ENCODE measurements at regions not wholly inside any gene's neighbourhood (a gene's known extent, or its start where the extent isn't known, plus 50 kb on each side); places are given as distances from the start of the nearest gene placed in this dataset.

DNA sequence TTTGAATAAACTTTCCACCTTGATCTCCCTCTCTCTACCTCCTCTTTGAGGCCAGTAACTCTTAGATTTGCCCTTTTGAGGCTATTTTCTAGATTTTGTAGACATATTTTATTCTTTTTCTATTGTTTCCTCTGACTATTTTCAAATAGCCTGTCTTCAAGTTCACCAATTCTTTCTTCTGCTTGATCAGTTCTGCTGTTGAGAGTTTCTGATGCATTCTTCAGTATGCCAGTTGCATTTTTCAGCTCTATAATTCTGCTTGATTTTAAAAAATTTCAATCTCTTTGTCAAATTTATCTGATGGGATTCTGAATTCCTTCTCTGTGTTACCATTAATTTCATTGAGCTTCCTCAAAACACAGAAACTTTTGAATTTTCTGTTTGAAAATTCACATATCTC is 257.5 kb downstream of the HAPSTR1 start:
- Mint-ChIP-seq H3K4me1 (no peaks in the 10 kb centered on the region), H3K27ac (no peak overlapping the region), H3K27me3 (ENCODE audit: insufficient read depth, low read depth, poor library complexity) (peaks cover 2% of the 10 kb centered on the region), H3K36me3 (ENCODE audit: low read depth) (peaks cover 14% of the 10 kb centered on the region), H3K9me3 (peaks cover 14% of the 10 kb centered on the region), H3K4me3 (no peak overlapping the region)
- H3K79me2 ChIP-seq (replicated peaks; ENCODE audit: insufficient read depth), result no peaks in the 10 kb centered on the region
- H3K27ac ChIP-seq (ENCODE audit: low read depth), result no peak overlapping the region
- H3F3A ChIP-seq (replicated peaks; ENCODE audit: low read depth), result no peaks in the 10 kb centered on the region
- no peaks in the 10 kb centered on the region for H3K4me1 ChIP-seq (ENCODE audit: insufficient read depth)
- no peak overlapping the region for H3K4me3 ChIP-seq
- H4K20me1 ChIP-seq (replicated peaks; ENCODE audit: insufficient read depth), result no peaks in the 10 kb centered on the region
- no peak overlapping the region for H2AFZ ChIP-seq
- H3K27me3 ChIP-seq (ENCODE audit: insufficient read depth), result no peaks in the 10 kb centered on the region
- TF ChIP-seq, protein P1, sequence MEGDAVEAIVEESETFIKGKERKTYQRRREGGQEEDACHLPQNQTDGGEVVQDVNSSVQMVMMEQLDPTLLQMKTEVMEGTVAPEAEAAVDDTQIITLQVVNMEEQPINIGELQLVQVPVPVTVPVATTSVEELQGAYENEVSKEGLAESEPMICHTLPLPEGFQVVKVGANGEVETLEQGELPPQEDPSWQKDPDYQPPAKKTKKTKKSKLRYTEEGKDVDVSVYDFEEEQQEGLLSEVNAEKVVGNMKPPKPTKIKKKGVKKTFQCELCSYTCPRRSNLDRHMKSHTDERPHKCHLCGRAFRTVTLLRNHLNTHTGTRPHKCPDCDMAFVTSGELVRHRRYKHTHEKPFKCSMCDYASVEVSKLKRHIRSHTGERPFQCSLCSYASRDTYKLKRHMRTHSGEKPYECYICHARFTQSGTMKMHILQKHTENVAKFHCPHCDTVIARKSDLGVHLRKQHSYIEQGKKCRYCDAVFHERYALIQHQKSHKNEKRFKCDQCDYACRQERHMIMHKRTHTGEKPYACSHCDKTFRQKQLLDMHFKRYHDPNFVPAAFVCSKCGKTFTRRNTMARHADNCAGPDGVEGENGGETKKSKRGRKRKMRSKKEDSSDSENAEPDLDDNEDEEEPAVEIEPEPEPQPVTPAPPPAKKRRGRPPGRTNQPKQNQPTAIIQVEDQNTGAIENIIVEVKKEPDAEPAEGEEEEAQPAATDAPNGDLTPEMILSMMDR (conservative IDR thresholded peaks at IDR 0.05; ENCODE audit: low read depth in 2 of 2), result no peak
- no peak for TF ChIP-seq ZNF331 (CRISPR knock-in tag; IDR thresholded peaks at IDR 0.05; ENCODE audit: low read depth)
- no peak for TF ChIP-seq CREB1 (CRISPR knock-in tag; IDR thresholded peaks at IDR 0.05; ENCODE audit: low read depth)
- no peak for TF ChIP-seq POLR2AphosphoS5 (IDR thresholded peaks at IDR 0.05; ENCODE audit: low read depth)
- no peak for TF ChIP-seq EZH2 (IDR thresholded peaks at IDR 0.05; ENCODE audit: low read depth, unreplicated experiment)
- no peak for TF ChIP-seq STAT1 (IDR thresholded peaks at IDR 0.05; ENCODE audit: unreplicated experiment)
- TF ChIP-seq, protein P2, sequence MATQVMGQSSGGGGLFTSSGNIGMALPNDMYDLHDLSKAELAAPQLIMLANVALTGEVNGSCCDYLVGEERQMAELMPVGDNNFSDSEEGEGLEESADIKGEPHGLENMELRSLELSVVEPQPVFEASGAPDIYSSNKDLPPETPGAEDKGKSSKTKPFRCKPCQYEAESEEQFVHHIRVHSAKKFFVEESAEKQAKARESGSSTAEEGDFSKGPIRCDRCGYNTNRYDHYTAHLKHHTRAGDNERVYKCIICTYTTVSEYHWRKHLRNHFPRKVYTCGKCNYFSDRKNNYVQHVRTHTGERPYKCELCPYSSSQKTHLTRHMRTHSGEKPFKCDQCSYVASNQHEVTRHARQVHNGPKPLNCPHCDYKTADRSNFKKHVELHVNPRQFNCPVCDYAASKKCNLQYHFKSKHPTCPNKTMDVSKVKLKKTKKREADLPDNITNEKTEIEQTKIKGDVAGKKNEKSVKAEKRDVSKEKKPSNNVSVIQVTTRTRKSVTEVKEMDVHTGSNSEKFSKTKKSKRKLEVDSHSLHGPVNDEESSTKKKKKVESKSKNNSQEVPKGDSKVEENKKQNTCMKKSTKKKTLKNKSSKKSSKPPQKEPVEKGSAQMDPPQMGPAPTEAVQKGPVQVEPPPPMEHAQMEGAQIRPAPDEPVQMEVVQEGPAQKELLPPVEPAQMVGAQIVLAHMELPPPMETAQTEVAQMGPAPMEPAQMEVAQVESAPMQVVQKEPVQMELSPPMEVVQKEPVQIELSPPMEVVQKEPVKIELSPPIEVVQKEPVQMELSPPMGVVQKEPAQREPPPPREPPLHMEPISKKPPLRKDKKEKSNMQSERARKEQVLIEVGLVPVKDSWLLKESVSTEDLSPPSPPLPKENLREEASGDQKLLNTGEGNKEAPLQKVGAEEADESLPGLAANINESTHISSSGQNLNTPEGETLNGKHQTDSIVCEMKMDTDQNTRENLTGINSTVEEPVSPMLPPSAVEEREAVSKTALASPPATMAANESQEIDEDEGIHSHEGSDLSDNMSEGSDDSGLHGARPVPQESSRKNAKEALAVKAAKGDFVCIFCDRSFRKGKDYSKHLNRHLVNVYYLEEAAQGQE (IDR thresholded peaks at IDR 0.05; ENCODE audit: unreplicated experiment), result no peak
- no peak for TF ChIP-seq JUNB (IDR thresholded peaks at IDR 0.05; ENCODE audit: unreplicated experiment)
- no peak for TF ChIP-seq NANOG (IDR thresholded peaks at IDR 0.05; ENCODE audit: borderline replicate concordance)
- TF ChIP-seq, protein P3, sequence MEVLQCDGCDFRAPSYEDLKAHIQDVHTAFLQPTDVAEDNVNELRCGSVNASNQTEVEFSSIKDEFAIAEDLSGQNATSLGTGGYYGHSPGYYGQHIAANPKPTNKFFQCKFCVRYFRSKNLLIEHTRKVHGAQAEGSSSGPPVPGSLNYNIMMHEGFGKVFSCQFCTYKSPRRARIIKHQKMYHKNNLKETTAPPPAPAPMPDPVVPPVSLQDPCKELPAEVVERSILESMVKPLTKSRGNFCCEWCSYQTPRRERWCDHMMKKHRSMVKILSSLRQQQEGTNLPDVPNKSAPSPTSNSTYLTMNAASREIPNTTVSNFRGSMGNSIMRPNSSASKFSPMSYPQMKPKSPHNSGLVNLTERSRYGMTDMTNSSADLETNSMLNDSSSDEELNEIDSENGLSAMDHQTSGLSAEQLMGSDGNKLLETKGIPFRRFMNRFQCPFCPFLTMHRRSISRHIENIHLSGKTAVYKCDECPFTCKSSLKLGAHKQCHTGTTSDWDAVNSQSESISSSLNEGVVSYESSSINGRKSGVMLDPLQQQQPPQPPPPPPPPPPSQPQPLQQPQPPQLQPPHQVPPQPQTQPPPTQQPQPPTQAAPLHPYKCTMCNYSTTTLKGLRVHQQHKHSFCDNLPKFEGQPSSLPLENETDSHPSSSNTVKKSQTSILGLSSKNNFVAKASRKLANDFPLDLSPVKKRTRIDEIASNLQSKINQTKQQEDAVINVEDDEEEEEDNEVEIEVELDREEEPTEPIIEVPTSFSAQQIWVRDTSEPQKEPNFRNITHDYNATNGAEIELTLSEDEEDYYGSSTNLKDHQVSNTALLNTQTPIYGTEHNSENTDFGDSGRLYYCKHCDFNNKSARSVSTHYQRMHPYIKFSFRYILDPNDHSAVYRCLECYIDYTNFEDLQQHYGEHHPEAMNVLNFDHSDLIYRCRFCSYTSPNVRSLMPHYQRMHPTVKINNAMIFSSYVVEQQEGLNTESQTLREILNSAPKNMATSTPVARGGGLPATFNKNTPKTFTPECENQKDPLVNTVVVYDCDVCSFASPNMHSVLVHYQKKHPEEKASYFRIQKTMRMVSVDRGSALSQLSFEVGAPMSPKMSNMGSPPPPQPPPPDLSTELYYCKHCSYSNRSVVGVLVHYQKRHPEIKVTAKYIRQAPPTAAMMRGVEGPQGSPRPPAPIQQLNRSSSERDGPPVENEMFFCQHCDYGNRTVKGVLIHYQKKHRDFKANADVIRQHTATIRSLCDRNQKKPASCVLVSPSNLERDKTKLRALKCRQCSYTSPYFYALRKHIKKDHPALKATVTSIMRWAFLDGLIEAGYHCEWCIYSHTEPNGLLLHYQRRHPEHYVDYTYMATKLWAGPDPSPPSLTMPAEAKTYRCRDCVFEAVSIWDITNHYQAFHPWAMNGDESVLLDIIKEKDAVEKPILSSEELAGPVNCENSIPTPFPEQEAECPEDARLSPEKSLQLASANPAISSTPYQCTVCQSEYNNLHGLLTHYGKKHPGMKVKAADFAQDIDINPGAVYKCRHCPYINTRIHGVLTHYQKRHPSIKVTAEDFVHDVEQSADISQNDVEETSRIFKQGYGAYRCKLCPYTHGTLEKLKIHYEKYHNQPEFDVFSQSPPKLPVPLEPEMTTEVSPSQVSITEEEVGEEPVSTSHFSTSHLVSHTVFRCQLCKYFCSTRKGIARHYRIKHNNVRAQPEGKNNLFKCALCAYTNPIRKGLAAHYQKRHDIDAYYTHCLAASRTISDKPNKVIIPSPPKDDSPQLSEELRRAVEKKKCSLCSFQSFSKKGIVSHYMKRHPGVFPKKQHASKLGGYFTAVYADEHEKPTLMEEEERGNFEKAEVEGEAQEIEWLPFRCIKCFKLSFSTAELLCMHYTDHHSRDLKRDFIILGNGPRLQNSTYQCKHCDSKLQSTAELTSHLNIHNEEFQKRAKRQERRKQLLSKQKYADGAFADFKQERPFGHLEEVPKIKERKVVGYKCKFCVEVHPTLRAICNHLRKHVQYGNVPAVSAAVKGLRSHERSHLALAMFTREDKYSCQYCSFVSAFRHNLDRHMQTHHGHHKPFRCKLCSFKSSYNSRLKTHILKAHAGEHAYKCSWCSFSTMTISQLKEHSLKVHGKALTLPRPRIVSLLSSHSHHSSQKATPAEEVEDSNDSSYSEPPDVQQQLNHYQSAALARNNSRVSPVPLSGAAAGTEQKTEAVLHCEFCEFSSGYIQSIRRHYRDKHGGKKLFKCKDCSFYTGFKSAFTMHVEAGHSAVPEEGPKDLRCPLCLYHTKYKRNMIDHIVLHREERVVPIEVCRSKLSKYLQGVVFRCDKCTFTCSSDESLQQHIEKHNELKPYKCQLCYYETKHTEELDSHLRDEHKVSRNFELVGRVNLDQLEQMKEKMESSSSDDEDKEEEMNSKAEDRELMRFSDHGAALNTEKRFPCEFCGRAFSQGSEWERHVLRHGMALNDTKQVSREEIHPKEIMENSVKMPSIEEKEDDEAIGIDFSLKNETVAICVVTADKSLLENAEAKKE (CRISPR knock-in tag; IDR thresholded peaks at IDR 0.05), result no peak
- TF ChIP-seq EZH2phosphoT487 (IDR thresholded peaks at IDR 0.05; ENCODE audit: unreplicated experiment), result no peak
- TF ChIP-seq ZNF114 (CRISPR knock-in tag; IDR thresholded peaks at IDR 0.05), result no peak
- TF ChIP-seq, protein P4, sequence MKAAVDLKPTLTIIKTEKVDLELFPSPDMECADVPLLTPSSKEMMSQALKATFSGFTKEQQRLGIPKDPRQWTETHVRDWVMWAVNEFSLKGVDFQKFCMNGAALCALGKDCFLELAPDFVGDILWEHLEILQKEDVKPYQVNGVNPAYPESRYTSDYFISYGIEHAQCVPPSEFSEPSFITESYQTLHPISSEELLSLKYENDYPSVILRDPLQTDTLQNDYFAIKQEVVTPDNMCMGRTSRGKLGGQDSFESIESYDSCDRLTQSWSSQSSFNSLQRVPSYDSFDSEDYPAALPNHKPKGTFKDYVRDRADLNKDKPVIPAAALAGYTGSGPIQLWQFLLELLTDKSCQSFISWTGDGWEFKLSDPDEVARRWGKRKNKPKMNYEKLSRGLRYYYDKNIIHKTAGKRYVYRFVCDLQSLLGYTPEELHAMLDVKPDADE (IDR thresholded peaks at IDR 0.05), result no peak
- no peak for DNase-seq (ENCODE audit: low spot score)
- peaks cover 7% of the 10 kb centered on the region; the same call in 1 of the 2 replicates for H3K9me2 ChIP-seq (ENCODE audit: insufficient read depth)
- H3K36me3 ChIP-seq (ENCODE audit: insufficient read depth), result no peaks in the 10 kb centered on the region; the same call in 1 of the 2 replicates
- no peak for ATAC-seq
- no peak overlapping the region for H3K4me2 ChIP-seq
